ENCODE measurements at regions not wholly inside any gene's neighbourhood (a gene's known extent, or its start where the extent isn't known, plus 50 kb on each side); places are given as distances from the start of the nearest gene placed in this dataset.
"Not testable (repeated sequence)": the region's sequence is repeated elsewhere in the genome, so short reads cannot be mapped to it uniquely, and the experiment has no call there.

GRCh38 chr16:75927810-75928209 is 201.5 kb upstream of the CPHXL start:
- DNase-seq, result no peak

- no peak for DNase-seq
These were observed 202.0 kb upstream of the CPHXL start for GRCh38 chr16:75928295-75928694.

GRCh38 chr16:75929046-75929445 is 202.8 kb upstream of the CPHXL start:
- DNase-seq, result no peak

DNA sequence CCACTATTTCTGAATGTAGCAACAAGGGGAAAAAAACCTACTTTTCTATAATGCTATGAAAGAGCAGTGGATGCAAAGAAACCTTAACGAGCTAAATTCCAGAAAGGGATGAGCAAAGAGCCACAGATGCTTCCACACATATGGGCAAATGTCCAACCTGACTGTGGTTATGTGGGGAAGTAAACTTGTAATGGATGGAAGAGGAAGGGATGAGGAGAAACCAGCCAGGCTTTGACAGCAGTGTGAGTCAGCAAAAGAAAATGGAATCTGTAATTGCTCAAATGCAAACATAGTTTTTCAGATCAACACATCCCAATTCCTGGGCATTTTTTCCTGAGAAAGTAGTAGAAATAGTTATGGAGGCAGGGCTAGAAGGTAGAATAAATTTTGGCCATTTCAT is 204.8 kb upstream of the CPHXL start:
- peak; percentile 71 for DNase-seq

- DNase-seq, result no peak
These were observed 205.7 kb upstream of the CPHXL start for GRCh38 chr16:75931970-75932369.

GRCh38 chr16:75938818-75939217 is 212.5 kb upstream of the CPHXL start:
- no peak for DNase-seq

GRCh38 chr16:75942351-75942750 is 216.1 kb upstream of the CPHXL start:
- no peak for DNase-seq

DNA sequence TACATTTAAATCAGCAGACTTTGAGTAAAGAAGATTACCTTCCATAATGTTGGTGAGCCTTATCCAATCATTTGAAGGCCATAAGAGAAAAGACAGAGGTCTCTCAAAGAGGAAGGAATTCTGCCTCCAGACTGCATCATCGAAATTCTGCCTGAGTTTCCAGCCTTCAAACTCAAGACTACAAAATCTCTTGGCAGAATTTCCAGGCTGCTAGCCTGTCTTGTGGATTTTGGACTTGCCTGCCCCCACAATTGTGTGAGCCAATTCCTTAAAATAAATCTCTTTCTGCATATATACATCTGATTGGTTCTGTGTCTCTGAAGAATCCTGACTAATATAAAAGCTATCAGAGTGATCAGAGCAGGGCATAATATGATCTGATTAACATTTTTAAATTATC is 216.6 kb upstream of the CPHXL start:
- DNase-seq, result no peak

- no peak for DNase-seq
These were observed 217.6 kb upstream of the CPHXL start for GRCh38 chr16:75943705-75944514.

GRCh38 chr16:75945916-75946457 is 219.7 kb upstream of the CPHXL start:
- DNase-seq, result no peak

- no peak for DNase-seq
These were observed 221.4 kb upstream of the CPHXL start for GRCh38 chr16:75947626-75948239.

DNA sequence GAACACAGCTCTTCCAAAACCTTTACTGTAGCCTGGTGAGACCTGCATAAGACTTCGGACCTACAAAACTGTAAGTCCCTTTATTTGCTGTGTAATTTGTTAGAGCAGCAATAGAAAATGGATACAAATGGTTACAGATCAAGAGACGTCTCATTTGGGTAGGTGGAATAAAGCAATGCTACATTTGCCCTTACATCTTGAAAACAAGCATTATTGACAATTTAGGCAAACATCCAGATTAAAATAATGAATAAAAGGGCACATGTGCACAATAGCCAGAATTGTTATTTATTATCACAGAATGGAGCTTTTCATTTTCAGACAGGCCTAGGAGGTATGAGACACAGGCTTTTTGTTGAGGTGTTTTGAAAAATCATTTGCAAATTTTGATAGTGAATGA is 222.2 kb upstream of the CPHXL start:
- no peak for DNase-seq

GRCh38 chr16:75948886-75949285 is 222.6 kb upstream of the CPHXL start:
- DNase-seq, result no peak

GRCh38 chr16:75952124-75952523 is 225.8 kb upstream of the CPHXL start:
- no peak for DNase-seq

DNA sequence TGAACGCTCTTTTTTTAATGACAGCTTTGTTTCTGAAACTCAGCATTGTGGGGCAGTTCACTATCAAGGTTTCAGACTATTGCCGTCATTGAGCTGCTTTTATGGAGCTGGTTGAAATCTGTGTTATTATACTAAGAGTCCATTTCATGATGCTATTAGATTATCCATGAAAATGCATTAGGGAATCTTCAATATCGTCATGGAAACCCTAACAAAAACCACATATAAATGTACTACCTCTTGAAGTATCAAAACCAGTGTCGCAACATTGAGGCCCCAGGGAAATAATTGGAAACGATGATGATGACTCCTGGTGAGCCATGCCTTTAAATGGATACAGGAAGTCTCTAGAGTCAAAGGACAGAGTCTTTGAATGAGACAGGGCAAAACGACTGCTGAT is 231.6 kb upstream of the CPHXL start:
- no peak for DNase-seq

DNA sequence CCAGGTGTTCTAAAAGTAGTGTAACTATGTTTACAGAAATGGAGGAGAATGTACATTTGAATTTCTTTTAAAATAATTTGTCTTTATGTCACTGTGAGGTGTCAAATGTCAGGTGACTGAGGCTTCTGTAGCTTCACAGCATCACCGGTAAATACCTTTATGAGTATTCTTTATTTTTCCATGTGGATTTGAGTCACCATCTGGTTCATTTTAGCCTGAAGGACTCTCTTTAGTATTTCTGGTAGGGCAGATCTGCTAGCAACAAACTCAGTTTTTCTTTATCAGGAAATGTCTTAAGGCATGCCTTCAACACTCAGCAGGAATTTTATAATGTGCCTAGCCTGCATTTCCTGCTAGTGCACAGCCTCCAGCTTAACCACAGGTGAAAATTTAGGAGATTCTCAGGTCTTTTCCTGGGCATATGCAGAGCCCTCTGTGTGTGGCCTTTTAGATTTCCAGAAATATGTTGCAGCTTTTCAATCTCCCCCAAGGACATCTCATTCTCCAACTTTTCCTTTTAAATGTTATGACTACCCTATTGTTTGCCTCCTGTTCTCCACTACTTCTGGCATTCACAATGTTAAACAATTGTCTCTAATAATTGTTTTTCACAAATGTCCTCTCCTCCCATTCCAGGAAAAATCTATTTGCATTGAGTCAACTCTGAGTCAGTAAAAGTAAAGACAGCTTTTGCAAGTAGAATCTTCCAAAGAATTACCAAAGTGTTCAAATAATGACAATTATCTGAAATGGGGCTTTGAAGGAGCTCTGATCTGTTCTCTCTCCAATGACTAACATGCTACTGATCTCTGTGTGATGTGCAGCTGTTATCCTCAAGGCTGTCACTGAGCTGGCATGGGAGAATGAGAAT is 239.4 kb upstream of the CPHXL start:
- no peak for DNase-seq

- not testable (repeated sequence) for DNase-seq
These were observed 242.8 kb upstream of the CPHXL start for GRCh38 chr16:75969120-75969519.

DNA sequence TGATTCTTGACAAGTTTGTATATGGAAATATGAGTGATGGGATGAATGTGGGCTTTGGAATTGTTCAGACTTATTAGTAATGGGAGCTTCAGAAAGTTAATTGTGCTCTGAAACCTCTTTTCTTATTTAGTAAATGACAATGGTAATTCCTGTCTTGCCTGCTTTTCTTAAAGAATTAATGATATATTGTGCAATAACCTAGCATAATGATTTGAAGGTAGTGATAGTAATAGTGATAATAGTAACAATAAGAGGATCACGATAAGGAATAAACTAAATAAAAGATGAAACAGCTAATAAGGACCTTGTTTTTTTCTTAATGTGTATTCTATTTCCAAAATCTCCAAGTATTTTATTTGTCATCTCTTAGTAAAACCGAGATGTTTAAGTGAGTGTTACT is 245.0 kb upstream of the CPHXL start:
- no peak for DNase-seq

DNA sequence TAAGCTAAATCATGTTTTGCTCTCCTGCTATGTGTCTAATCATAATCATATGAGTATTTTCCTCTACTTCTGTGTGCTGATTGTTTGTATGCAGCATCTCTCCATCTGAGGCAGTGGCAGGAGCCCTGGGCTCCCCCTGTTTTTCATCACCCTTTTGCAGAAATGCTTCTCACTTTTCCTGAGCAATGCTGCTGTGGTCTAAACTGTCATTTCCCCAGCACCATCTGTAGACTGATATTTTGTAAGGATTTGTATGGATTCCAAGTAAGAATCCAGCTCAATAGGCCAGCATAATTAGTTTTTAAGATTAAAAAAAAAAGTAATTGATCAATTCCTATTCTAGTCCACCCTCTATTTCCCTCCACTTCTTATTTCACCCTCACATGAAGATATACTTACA is 257.0 kb upstream of the CPHXL start:
- no peak for DNase-seq

DNA sequence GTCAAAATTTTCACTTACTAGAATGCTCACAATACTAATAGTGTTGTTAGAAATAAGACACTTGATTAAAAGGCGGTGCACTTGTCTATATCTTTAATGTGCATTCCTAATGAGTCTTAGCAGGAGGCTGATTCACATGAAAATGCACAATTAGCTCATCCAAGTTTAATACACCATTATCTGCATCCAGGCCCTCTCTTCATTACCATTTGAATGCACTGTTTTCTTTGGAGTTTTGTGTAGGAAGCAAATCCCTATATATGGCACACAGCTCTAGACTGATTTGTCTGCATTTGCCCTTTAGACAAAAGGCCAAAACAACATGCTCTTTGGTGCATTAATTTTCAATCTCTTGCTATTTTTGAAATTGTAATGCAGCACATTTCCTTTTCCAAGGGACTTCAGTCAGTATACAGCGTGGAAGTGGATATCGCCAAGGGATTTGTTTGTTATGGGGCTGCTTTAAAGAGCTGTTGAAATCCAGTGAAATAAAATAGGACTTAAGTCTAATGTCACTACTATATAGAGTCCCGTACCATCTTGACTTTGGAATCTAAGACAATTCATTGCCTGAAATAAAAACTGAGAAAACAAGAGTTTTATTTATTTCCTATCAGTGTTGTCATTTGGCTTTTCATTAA is 257.6 kb upstream of the CPHXL start:
- DNase-seq, result no peak

DNA sequence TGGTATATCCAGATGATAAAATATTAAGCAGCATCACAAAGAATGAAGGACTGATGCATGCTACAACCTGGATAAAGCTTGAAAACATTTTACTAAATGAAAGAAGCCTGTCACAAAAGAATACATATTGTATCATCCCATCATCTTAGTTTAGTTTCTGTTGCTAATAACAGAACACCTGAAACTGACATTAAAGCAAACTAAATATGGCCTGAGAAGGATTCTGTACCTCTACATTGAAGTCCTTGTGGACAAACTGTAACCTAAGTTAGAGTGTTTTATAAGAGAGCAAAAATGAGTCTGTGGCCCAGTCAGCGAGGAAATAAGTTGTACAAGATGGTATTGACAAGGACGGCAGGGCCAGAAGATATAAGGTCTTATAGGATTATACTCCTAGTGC is 261.0 kb upstream of the CPHXL start:
- DNase-seq, result no peak

GRCh38 chr16:75996491-75996890 is 270.2 kb upstream of the CPHXL start:
- no peak for DNase-seq

- DNase-seq, result no peak
These were observed 271.3 kb upstream of the CPHXL start for GRCh38 chr16:75997606-75998005.
